Posterior cingulate gyrus (tissue), 11 donors: ENCODE measurements at regions not wholly inside any gene's neighbourhood (a gene's known extent, or its start where the extent isn't known, plus 50 kb on each side); places are given as distances from the start of the nearest gene placed in this dataset.
"Not testable (repeated sequence)": the region's sequence is repeated elsewhere in the genome, so short reads cannot be mapped to it uniquely, and the experiment has no call there.

ENCODE experiments used
- DNase-seq, 10 donors: peaks; one replicate each; pipeline versions ENCODE4 v3.0.0 to v3.0.0-alpha.2; 2020 to 2021; ENCODE audit warnings: mixed read lengths in 3 of 10
- intact Hi-C: fragments of 100-400 bp; cut with DNase I; formaldehyde crosslinking; loops from one replicate; pipeline ENCODE4 v1.15.1; 2023

- intact Hi-C loops = no loop called here
- DNase-seq = no peak
Measured at GRCh38 chr11:27244900-27245299, 118.1 kb downstream of the CCDC34 start.

GRCh38 chr11:27242591-27242990, 120.4 kb downstream of the CCDC34 start:
- intact Hi-C loops = no loop called here
- no peak for DNase-seq

GRCh38 chr11:27241311-27242122, 121.5 kb downstream of the CCDC34 start:
- DNase-seq = no peak
- intact Hi-C loops = no loop called here

GRCh38 chr11:27239305-27239942, 123.6 kb downstream of the CCDC34 start:
- no peak for DNase-seq
- intact Hi-C loops = no loop called here

- intact Hi-C loops = no loop called here
- no peak for DNase-seq
Measured at GRCh38 chr11:27238811-27239210, 124.2 kb downstream of the CCDC34 start.

- intact Hi-C loops = no loop called here
- no peak for DNase-seq
Measured at GRCh38 chr11:27237643-27238042, 125.4 kb downstream of the CCDC34 start.

- intact Hi-C loops = no loop called here
- no peak for DNase-seq
Measured at GRCh38 chr11:27234961-27235360, 128.1 kb downstream of the CCDC34 start.

GRCh38 chr11:27234043-27234668, 128.9 kb downstream of the CCDC34 start:
- intact Hi-C loops = no loop called here
- peak in 1 of 10 donors; percentile 63 for DNase-seq

- intact Hi-C loops = no loop called here
Measured at GRCh38 chr11:27233654-27234042, 129.4 kb downstream of the CCDC34 start.

GRCh38 chr11:27231530-27231929, 131.5 kb downstream of the CCDC34 start:
- no peak for DNase-seq
- intact Hi-C loops = no loop called here

More at GRCh38 chr11:27233654-27234042, 129.4 kb downstream of the CCDC34 start:
- no peak for DNase-seq

GRCh38 chr11:27230192-27230572, 132.8 kb downstream of the CCDC34 start:
- DNase-seq = no peak
- intact Hi-C loops = no loop called here

- intact Hi-C loops = no loop called here
- no peak for DNase-seq
Measured at GRCh38 chr11:27229511-27230191, 133.4 kb downstream of the CCDC34 start.

- intact Hi-C loops = no loop called here
- no peak for DNase-seq
Measured at GRCh38 chr11:27228906-27229290, 134.1 kb downstream of the CCDC34 start.

GRCh38 chr11:27228232-27228905, 134.6 kb downstream of the CCDC34 start:
- DNase-seq = no peak

GRCh38 chr11:27227736-27228135, 135.3 kb downstream of the CCDC34 start:
- intact Hi-C loops = no loop called here
- DNase-seq = no peak

More at GRCh38 chr11:27228232-27228905, 134.6 kb downstream of the CCDC34 start:
- intact Hi-C loops = no loop called here

GRCh38 chr11:27219487-27220039, 143.5 kb downstream of the CCDC34 start:
- DNase-seq, intact Hi-C loops: not testable (repeated sequence)

GRCh38 chr11:27218421-27219038, 144.5 kb downstream of the CCDC34 start:
- intact Hi-C loops = no loop called here
- no peak for DNase-seq

GRCh38 chr11:27217948-27218420, 145.0 kb downstream of the CCDC34 start:
- intact Hi-C loops = no loop called here
- DNase-seq = no peak

- DNase-seq = no peak
- intact Hi-C loops = no loop called here
Measured at GRCh38 chr11:27217496-27217895, 145.5 kb downstream of the CCDC34 start.
